G401.6 (cell line): ENCODE measurements at regions not wholly inside any gene's neighbourhood (a gene's known extent, or its start where the extent isn't known, plus 50 kb on each side); places are given as distances from the start of the nearest gene placed in this dataset.
"Not testable (repeated sequence)": the region's sequence is repeated elsewhere in the genome, so short reads cannot be mapped to it uniquely, and the experiment has no call there.

Source experiments
- FAIRE-seq: peaks from 2 replicates; lab custom pipeline; 2012; peaks lifted over from hg19 to GRCh38; lab: Jason Lieb, UNC

DNA sequence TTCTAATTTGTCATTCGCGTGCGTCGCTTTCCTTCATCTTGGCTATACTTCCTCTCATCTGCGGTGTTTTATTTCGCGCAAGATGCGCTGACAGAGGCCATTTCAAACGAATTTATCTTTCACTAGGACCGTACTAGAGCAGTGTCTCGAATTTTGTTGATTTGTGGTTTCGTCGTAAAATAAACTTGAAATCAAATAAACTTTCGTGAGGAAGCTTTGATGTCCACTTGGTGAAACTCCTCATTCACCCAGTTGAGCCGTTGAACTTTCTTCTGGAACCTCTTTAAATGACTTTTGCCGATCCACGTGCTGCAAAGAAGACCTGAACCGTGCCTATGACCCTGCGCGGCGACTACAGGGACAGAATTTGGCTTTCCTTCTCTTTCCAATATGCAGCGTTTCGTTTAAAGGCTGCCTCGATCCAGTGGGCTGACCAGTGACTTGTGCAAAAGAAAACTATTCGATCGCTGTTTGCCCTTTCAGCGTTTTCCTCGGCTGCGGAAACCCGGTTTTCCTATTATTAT lies 163.9 kb upstream of the PPP1R3A start:
- no peak for FAIRE-seq

DNA sequence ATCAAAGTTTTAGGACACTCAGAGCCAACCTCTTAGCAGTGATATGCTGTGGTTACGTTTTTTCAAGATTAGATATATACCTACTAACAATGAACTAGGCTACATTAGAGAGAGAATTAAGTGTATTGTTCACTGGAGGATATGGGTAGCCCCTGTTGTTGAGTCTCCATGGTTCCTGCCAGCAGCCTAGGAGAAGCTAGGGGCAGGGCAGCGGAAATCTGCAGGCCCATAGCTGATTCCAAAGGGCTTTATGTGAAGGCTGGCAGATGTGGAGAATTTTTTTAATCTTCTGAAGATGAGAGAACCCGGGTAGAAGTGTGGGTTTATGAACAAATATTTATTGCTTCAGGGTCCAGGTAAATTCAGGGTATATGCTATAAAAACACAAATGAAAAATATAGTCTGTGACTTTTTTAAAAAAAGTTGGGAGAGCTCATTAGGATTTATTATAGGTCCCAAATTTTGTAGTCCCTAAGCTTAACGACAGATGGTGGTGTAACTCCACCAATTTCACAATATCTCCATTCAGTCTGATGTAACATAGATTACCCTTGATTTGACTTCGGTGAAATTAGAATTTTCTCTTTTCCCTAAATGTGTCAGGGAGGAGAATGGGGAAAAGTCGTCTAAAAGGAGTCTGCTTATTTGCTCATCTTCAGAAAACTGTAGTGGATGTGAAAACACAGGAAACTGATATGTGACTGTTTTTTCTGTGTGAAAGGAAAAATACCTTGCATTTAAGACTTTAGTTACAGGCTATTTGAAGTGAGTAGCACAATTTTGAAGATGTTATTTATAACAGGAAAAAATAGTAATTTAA lies 163.0 kb upstream of the PPP1R3A start:
- FAIRE-seq = no peak

DNA sequence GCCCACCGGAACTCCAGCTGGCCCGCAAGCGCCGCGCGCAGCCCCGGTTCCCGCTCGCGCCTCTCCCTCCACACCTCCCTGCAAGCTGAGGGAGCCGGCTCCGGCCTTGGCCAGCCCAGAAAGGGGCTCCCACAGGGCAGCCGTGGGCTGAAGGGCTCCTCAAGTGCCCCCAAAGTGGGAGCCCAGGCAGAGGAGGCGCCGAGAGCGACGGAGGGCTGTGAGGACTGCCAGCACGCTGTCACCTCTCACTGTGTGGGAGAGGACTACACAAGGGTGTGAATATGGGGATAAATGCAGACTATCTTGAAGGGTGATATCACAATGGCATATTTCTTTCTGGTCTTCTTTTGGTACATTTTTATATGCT lies 158.3 kb upstream of the PPP1R3A start:
- FAIRE-seq = not testable (repeated sequence)

DNA sequence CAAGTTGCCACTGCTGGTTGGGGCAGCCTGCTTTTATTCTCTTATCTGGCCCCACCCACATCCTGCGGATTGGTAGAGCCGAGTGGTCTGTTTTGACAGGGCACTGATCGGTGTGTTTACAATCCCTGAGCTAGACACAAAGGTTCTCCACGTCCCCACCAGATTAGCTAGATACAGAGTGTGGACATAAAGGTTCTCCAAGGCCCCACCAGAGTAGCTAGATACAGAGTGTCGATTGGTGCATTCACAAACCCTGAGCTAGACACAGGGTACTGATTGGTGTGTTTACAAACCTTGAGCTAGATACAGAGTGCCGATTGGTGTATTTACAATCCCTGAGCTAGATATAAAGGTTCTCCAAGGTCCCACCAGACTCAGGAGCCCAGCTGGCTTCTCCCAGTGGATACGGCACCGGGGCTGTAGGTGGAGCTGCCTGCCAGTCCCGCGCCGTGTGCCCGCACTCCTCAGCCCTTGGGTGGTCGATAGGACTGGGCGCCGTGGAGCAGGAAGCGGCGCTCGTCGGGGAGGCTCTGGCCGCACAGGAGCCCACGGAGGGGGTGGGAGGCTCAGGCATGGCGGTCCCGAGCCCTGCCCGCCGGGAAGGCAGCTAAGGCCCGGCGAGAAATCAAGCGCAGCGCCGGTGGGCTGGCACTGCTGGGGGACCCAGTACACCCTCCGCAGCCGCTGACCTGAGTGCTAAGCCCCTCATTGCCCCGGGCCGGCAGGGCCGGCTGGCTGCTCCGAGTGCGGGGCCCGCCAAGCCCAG lies 157.8 kb upstream of the PPP1R3A start:
- FAIRE-seq = not testable (repeated sequence)

DNA sequence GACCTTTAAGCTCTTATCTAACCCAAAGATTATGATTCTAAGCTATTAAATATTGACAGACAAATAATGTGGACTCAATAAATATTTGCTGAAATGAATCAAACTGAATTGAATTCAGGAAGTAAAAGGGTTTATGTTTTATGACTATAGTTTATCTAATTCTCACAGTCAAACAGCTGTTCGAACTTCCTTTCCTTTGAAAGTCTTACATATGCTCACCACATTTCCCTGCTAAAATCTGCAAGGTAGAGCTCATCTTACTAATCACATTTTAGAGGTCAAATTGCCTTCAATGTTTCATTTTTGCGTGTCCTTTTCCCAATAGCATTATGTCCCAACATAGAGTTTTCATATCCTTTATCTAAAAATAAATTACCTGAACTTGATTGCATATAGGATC lies 154.9 kb upstream of the PPP1R3A start:
- FAIRE-seq = no peak

DNA sequence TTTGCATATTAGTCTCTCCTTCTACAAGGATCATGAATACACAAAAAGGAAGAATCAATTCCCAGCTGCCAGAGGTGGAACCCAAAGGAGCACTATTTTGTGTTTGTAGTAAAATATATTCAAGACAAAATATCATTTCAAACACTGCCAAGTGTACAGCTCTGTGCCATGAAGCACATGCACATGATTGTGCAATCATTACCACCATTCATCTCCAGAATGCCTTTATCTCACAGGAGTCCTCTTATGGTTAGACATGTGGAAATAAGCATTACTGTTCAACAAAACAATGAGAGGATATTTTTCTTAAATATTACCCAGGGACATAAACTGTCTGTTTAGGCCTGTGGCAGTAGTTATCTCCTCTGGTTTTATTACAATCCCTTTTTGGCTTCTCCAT lies 151.4 kb upstream of the PPP1R3A start:
- no peak for FAIRE-seq

DNA sequence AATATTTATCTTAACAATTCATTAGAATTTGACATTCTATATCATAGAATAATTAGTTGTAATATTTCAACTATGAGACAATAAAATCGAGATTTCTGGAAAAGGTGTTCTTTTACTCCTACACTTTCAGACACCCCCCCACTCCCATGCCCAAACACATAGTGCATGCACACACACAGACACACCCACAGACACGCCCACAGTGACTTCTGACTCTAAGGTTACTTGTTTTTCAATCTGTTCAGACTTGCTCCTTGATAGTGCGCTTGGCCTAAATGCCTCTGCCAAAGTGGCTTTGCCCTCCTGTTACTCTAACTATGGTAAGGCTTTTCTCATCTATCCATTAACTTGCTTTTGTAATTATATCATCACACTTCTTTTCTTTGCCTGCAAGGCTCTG lies 144.0 kb upstream of the PPP1R3A start:
- FAIRE-seq = no peak

DNA sequence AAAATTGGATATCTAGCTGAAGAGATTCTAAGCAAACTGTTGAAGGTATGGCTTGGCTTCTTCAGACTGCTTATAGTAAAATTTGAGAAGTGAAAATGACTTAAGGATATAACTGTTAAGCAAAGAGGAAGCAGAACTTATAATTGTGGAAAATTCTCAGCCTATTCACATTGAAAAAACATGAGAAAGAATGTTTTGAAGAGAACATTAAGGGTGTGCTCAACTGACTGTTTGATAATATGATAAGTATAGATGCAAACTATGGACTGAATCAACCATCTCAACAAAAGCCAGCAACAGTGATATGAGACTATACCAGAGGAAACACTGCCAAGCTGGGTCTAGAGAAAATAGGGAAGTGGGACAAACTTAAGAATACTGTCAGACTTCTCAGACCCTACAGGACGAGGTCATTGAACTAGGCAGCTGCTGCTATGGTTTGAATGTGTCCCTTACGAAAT lies 133.1 kb upstream of the PPP1R3A start:
- FAIRE-seq = no peak

DNA sequence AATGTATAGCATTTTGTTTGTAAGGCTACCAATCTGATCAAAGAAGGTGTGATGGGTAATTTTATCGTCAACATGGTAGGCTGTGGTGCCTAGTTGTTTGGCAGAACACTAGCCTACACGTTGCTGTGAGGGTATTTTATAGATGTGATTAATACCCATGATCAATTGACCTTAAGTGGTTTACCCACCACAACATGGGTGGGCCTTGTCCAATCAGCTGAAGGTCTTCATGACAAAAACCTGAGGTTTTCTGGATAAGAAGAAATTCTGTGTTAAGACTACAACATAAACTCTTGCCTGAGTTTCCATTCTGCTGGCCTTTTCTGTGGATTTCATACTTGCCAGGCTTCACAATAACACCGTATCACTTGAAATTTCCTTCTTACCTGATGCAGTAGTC lies 131.8 kb upstream of the PPP1R3A start:
- no peak for FAIRE-seq

DNA sequence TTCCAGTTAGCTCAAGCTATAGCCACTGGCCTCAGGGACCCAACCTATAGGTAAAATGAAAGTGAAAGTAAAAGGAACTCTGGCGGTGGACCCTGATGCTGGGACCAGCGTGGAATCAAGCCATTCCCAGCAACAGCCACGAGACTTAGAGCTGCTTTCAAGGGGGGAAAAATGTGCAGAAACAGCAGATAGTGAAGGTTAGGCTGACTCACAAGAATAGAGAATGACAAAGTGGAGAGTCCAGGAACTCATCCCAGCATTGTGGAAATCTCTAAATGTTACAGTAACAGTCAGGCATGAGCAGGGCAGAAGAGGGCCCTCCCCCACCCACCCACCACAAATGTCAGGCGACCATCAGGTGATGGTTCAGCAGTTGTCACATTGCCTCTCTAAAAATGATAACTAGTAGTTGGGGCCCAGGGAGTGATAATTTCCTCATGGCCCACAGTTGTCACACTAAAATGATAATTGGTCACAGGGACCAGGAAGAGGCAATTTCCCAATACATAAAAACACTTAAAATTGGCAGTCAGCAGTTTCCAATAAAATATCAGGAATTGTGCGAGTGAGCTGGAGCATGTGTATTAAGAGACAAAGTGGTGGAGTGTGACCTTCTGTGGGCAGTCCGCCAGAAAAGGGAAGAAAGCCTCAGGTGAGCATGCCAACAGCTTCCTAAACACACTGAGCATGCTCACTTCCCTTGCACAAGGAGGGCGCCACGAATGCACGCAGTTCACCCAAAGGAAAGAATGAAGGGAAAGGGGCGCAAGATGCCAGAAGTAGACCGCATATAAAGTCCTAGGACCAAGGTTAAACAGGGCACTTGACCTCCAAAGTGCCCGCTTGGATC lies 129.8 kb upstream of the PPP1R3A start:
- FAIRE-seq = no peak

DNA sequence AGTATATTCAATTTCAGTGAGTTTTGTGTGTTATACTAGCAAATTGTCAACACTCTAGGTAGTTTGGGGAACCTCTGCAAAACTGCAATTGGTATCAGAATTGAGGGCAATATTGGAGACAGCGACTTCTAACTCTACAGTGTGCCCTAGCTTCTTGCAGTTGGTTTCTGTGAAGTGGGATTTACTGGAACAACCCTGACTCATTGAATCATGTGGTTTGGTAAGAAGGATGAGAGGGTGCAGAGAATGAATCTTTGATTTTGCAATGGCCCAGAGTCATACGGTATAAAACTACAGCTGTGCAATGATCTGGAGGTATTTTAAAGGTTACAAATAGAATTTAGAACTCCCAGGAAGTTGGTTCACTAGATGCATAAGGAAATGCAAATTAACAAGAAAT lies 129.1 kb upstream of the PPP1R3A start:
- FAIRE-seq = no peak

DNA sequence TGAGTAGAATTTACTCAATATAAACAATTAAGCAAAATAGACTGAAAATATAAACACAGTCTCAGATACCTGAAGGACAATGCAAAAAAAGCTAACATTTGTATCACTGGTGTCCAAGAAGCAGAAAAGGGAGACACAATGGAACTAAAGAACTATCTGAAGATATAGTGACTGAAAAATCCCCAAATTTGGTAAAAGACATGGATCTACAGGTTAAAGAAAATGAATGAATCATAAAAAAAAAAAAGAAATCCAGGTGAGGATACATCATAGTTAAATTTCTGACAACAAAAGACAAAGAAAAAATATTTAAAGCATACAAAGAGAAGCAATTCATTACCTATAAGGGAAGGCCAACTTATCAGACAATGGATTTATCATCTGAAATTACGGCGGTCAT lies 114.7 kb upstream of the PPP1R3A start:
- FAIRE-seq = no peak

DNA sequence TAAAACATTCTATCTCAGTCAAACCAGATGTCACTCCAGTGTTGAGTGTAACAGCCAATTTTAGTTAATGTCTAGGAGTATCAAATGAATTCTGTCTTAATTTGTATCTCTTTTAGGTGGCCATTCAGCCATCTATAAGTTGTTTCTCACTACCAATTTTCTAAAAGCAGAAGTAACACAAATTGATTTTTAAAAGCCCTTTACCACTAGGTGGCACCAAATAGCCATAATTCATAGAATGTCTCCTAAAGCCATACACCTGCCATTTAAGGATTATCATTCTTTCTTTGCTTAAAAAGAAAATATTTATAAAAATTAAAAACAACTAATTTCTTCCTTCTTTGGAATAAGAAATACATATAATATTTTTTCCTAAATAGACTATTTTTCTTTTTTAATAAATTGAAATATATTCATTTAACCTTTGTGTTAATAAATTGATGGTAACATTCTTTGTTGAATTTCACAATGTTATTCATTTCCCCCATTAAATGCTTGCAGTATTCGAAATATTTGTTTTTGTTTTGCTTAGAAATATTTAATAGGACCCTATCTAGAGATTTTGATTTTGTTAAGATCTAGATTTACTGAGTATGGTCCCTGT lies 107.8 kb upstream of the PPP1R3A start:
- peak; percentile 95 for FAIRE-seq

DNA sequence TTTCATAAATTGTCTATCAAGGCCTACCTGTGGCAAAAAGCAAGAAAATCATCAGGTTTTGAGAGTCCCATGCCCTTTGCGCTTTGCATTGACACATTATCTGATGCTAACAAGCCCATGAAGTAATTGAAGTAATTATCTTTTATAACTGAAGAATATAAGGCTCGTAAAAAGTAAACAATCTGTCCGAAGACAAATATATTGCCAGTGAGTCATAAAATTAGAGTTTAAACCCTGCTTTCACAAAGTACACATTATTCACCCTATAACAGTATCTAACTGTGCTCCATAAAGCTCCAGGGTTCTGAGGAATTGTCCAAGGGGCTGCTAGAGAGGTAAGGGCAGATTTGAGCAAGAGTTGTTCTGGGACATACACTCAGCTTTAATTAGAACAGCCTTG lies 102.3 kb upstream of the PPP1R3A start:
- no peak for FAIRE-seq

DNA sequence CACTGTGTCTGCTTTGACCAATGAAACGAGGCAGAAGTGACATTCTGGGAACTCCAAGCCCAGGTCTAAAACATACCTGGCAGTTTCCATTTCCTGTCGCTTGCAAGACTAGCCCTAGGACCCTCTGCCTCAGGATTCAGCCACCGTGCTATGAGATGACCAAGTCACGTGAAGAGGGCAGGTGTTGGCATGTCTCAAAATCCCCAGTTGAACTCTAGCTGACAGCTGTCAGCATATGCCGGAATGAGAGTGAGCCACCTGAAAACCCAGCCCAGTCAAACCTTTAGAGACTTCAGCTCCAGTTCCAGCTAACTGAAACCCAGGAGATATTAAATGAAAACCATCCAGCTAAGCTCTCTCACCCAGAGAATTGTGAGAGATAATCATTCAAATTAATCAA lies 89.9 kb upstream of the PPP1R3A start:
- no peak for FAIRE-seq

DNA sequence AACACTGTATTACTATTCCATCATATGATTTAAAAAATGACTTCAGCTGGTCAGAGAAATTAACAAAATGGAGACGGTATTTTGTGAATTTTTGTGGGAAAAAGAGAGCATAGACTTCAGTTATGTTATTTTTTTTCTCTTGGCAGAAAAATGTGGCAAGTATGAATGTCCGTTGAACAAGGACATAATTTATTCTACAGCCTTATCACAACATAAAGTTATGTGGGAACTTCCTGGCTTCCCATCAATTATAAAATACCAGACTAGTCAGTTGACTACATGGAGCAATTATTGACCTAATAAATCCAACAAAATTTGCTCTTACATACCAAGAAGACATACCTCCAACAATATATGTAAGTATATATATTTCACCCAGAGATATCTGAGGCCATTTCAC lies 88.6 kb upstream of the PPP1R3A start:
- no peak for FAIRE-seq

DNA sequence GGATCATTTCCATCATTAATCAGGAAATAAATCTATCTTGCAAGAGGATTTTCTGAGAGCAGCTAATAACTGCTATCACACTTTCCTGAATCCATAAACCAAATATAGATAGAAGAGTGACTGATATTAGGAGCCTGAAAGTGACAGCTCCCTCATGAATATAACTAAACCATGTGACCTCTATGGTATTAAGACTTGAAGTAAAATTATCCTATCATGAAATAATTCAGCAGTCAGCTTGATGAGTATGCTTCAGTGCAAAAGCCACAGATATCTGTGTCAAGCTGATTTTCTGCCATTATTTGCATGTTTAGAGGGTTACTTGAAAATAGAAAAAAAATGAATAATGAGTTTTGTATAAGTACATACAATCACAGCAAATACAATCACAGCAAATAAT lies 80.1 kb upstream of the PPP1R3A start:
- no peak for FAIRE-seq

DNA sequence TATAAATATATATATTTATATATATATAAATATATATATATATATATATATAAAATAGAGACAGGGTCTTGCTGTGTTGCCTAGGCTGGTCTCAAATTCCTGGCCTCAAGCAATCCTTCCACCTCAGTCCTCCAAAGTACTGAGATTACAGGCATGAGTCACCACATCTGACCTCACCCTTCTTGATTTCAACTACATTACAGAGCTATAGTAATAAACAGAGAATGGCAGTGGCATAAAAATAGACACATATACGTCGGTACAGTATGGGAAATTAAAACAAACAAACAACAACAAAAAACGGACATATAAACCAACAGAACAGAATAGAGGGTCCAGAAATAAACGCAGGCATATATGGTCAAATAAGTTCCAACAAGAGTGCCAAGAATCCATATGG lies 77.6 kb upstream of the PPP1R3A start:
- FAIRE-seq = peak; percentile 95

DNA sequence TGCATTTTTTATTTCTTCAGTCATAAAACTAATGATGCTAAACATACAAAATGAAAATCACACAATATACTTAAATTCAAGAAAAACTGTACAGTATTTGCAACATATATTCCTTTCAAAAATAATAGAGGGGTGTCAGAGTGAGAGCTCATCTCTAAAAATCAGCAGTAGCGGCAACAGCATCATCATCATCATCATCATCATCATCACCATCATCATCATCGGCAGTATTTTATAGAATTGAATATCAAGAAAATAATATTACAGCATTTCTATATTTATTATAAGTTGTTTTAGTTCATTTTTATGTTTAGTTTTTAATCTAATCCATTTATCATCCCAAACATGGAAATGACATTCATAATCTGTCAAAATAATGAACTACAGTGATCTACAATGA lies 67.4 kb upstream of the PPP1R3A start:
- FAIRE-seq = no peak

DNA sequence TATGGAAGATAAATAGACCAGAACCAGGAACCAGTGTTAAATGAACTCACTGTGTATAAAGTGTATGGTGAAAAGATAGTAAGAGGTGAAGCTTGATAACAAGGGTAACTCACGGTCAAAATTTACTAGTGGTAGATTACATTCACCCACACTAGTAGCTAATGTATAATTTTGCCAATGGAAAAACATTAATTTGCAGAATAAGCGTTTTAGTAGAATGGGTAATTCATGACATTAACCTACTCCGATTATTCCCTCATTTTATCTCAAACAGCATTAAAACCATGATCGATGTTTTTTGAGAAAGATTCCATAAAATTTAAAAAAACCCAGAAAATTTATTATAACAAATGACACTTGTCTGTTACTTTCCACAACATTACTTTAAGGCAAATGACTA lies 57.7 kb upstream of the PPP1R3A start:
- no peak for FAIRE-seq

DNA sequence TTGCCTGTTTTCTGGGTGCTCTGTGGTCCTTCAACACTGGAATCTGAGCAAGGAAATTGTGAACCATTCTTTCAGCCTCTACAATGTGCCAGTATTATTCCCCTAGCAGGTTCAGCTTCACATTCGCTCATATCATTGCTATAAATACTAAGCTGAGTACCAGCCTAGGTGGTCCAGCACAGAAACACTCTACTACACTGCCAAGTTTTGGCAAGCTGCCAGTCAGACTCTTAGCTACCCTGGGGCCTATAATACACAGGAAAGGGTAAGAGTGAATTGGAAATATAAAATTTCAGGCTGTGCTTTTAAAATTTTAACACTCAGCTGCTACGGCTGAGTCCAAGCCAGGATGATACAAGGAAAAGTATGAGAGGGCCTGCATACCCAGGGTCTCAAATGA lies 49.9 kb upstream of the PPP1R3A start:
- FAIRE-seq = no peak
